ENCODE measurements at regions not wholly inside any gene's neighbourhood (a gene's known extent, or its start where the extent isn't known, plus 50 kb on each side); places are given as distances from the start of the nearest gene placed in this dataset.

DNA sequence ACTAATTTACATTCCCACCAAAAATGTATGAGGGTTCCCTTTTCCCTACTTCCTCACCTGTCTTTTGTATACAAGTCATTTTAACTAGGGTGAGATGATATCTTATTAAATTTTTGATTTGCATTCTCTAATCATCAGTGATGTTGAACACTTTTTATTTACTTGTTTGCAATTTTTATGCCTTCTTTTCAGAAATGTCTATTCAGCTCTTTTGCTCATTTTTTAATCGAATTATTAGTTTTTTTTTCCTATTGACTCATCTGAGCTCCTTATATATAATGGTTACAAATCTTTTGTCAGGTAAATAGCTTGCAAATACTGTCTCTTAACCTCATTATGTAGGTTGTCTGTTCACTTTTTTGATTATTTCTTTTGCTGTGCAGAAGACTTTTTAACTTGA lies 269.4 kb downstream of the CDH19 start:
- TF ChIP-seq, protein P1, sequence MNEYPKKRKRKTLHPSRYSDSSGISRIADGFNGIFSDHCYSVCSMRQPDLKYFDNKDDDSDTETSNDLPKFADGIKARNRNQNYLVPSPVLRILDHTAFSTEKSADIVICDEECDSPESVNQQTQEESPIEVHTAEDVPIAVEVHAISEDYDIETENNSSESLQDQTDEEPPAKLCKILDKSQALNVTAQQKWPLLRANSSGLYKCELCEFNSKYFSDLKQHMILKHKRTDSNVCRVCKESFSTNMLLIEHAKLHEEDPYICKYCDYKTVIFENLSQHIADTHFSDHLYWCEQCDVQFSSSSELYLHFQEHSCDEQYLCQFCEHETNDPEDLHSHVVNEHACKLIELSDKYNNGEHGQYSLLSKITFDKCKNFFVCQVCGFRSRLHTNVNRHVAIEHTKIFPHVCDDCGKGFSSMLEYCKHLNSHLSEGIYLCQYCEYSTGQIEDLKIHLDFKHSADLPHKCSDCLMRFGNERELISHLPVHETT (CRISPR knock-in tag; conservative IDR thresholded peaks at IDR 0.05), result no peak
- peak; percentile 70 for TF ChIP-seq MAFF (IDR thresholded peaks at IDR 0.05; ENCODE audit: low read depth, low read length)
- TF ChIP-seq MAFK (conservative IDR thresholded peaks at IDR 0.05 in 1 of 2, IDR thresholded peaks at IDR 0.05 in 1 of 2; ENCODE audit: low read length in 2 of 2), result peak; percentile 34 to 80; a peak in 3 of 4 replicates
- TF ChIP-seq MAF1 (CRISPR knock-in tag; IDR thresholded peaks at IDR 0.05; ENCODE audit: borderline replicate concordance), result no peak
- TF ChIP-seq, protein P2, sequence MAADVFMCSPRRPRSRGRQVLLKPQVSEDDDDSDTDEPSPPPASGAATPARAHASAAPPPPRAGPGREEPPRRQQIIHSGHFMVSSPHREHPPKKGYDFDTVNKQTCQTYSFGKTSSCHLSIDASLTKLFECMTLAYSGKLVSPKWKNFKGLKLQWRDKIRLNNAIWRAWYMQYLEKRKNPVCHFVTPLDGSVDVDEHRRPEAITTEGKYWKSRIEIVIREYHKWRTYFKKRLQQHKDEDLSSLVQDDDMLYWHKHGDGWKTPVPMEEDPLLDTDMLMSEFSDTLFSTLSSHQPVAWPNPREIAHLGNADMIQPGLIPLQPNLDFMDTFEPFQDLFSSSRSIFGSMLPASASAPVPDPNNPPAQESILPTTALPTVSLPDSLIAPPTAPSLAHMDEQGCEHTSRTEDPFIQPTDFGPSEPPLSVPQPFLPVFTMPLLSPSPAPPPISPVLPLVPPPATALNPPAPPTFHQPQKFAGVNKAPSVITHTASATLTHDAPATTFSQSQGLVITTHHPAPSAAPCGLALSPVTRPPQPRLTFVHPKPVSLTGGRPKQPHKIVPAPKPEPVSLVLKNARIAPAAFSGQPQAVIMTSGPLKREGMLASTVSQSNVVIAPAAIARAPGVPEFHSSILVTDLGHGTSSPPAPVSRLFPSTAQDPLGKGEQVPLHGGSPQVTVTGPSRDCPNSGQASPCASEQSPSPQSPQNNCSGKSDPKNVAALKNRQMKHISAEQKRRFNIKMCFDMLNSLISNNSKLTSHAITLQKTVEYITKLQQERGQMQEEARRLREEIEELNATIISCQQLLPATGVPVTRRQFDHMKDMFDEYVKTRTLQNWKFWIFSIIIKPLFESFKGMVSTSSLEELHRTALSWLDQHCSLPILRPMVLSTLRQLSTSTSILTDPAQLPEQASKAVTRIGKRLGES (CRISPR knock-in tag; IDR thresholded peaks at IDR 0.05; ENCODE audit: borderline replicate concordance), result no peak
- no peak for TF ChIP-seq IRF2 (CRISPR knock-in tag; IDR thresholded peaks at IDR 0.05)
- no peak for TF ChIP-seq FOXP1 (IDR thresholded peaks at IDR 0.05)
- TF ChIP-seq FOXP1 (CRISPR knock-in tag; IDR thresholded peaks at IDR 0.05), result no peak
- TF ChIP-seq, protein P3, sequence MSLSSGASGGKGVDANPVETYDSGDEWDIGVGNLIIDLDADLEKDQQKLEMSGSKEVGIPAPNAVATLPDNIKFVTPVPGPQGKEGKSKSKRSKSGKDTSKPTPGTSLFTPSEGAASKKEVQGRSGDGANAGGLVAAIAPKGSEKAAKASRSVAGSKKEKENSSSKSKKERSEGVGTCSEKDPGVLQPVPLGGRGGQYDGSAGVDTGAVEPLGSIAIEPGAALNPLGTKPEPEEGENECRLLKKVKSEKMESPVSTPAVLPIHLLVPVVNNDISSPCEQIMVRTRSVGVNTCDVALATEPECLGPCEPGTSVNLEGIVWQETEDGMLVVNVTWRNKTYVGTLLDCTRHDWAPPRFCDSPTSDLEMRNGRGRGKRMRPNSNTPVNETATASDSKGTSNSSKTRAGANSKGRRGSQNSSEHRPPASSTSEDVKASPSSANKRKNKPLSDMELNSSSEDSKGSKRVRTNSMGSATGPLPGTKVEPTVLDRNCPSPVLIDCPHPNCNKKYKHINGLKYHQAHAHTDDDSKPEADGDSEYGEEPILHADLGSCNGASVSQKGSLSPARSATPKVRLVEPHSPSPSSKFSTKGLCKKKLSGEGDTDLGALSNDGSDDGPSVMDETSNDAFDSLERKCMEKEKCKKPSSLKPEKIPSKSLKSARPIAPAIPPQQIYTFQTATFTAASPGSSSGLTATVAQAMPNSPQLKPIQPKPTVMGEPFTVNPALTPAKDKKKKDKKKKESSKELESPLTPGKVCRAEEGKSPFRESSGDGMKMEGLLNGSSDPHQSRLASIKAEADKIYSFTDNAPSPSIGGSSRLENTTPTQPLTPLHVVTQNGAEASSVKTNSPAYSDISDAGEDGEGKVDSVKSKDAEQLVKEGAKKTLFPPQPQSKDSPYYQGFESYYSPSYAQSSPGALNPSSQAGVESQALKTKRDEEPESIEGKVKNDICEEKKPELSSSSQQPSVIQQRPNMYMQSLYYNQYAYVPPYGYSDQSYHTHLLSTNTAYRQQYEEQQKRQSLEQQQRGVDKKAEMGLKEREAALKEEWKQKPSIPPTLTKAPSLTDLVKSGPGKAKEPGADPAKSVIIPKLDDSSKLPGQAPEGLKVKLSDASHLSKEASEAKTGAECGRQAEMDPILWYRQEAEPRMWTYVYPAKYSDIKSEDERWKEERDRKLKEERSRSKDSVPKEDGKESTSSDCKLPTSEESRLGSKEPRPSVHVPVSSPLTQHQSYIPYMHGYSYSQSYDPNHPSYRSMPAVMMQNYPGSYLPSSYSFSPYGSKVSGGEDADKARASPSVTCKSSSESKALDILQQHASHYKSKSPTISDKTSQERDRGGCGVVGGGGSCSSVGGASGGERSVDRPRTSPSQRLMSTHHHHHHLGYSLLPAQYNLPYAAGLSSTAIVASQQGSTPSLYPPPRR (CRISPR knock-in tag; IDR thresholded peaks at IDR 0.05; ENCODE audit: borderline replicate concordance), result no peak
- FAIRE-seq (no peak), ATAC-seq (no peak), DNase-seq (ENCODE audit: low spot score) (no peak)
- Histone ChIP-seq H3K4me2 (ENCODE audit: low read depth, low read length) (no peak overlapping the region), H3K9ac (ENCODE audit: insufficient read depth, low read depth, low read length) (no peak overlapping the region), H3K79me2 (ENCODE audit: insufficient read depth, low read length) (no peaks in the 10 kb centered on the region), H2AFZ (ENCODE audit: low read length) (no peak overlapping the region), H3K36me3 (replicated peaks in 1 of 2; ENCODE audit: control insufficient read depth in 1 of 2, insufficient read depth in 2 of 2, low read length in 2 of 2) (no peaks in the 10 kb centered on the region), H3K27me3 (ENCODE audit: control insufficient read depth in 1 of 2, insufficient read depth in 2 of 2, low read length in 2 of 2) (no peaks in the 10 kb centered on the region), H3K4me1 (ENCODE audit: insufficient read depth, low read length) (no peaks in the 10 kb centered on the region), H3K27ac (ENCODE audit: extremely low read length, insufficient read depth, low read length) (no peak overlapping the region), H4K20me1 (ENCODE audit: insufficient read depth, low read length) (no peaks in the 10 kb centered on the region), H3K4me3 (replicated peaks in 1 of 3; ENCODE audit: insufficient read depth in 1 of 3, low read depth in 2 of 3, low read length in 3 of 3) (no peak overlapping the region), H3K9me3 (ENCODE audit: low read length) (no peaks in the 10 kb centered on the region)
- 0% methylated on average over 1 of the region's 1 CpG for WGBS (ENCODE audit: low lambda C conversion rate)
- in situ Hi-C loops (cut with HindIII; ENCODE audit: extremely low pct_ligation_motif_present, low pct_unique_long_range_greater_than_20kb), result no loop called here
- POLR2A ChIA-PET, result no interaction called here
- CTCF ChIA-PET (ENCODE audit: low intra/inter-chr PET ratio, low total read pairs), result no interaction called here
- no TSS peak for BruUV-seq (replicated peaks)
- intact Hi-C loops (cut with micrococcal nuclease; ENCODE audit: unreplicated experiment), result no loop called here
